Midbrain (tissue), 1 donor: ENCODE measurements at regions not wholly inside any gene's neighbourhood (a gene's known extent, or its start where the extent isn't known, plus 50 kb on each side); places are given as distances from the start of the nearest gene placed in this dataset.

ENCODE experiments used
- DNase-seq: peaks from one replicate; lab custom pipeline; 2025; lab: John Stamatoyannopoulos, UW

DNA sequence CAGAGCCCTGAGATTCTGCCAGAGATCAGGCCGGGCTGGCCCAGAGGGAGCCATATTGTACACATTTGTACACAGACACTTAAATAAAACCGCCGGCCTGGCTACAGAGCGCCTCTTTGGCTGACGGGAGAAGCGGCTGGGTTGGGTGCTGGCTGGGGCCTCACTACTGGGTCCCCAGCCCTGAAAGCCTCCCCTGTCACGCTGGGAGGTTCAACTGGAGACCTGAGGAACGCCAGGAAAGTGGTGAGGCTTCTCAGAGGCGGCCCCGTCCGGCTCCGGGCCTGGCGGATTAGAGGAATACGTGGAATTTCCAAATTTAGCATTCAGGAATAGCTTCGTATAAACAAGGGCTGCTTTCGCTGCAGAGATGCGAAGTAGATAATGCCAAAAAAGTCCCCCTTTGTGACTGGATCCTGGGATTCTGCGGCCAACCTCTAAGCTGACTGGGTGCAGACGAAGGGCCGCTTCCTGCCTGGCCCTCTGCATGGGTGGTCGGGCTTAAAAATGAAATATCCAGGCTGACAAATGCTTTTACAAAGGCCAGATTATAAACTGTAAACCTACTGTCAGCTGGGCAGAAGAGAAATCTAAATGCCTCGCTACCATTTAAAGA lies 252.4 kb downstream of the IRF8 start:
- no peak for DNase-seq

- DNase-seq, result no peak
These were observed 257.2 kb downstream of the IRF8 start for GRCh38 chr16:86156155-86156554.

DNA sequence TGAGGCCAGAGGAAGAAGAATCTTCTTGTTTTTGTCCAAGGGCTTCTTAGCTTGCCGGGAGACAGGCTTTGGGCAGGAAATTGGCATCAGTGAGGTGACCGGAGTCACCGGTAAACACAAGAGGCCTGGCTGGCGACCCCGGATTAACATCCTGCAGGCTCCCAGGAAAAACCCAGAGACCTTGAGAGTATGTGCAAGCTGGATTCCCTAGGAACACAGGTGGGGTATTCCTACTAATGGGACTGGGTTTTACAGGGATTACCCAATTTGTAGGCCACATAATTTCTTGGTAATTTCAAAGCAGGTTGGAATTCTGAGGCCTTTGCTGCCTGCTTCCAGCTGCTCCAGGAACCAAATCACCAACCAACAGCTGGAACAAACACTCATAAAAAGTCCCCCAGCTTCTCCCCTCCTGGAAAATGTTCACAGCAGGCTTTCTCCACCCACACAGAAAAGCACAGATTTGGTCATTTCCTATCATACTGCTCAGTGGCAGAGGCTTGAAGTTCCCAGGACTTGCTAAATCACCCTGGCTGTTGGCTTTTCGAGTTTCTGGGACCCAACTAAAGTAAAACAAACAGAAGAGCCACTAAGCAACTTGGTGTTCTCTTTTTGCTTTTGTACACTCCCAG lies 258.8 kb downstream of the IRF8 start:
- DNase-seq, result no peak

DNA sequence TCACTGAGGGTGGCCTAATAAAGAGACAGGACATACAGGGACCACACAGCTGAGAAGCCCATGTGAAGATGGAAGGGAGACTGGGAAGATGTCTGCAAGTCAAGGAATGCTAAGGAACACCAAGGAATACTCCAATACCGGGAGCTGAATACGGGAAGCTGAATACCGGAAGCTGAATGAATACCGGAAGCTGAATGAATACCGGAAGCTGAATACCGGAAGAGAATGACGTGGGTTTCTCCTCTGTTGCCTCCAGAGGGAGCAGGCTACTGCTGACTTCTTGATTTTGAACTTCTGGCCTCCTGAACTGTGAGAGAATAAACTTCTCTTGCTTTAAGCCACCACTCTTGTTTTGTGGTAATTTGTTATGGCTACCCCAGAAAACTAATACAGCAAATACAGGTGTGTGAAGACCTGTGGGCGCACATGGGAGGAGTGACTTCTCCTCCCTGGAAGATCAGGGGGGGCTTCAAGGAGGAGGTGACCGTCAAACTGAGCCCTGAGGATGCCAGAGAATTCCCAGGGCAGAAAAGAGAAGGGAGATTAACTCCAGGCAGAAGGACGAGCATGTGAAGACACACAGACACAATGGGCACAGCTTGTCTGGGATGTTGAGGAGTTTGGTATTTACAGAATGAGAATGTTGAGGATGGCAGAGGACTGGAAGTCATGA lies 259.9 kb downstream of the IRF8 start:
- no peak for DNase-seq

DNA sequence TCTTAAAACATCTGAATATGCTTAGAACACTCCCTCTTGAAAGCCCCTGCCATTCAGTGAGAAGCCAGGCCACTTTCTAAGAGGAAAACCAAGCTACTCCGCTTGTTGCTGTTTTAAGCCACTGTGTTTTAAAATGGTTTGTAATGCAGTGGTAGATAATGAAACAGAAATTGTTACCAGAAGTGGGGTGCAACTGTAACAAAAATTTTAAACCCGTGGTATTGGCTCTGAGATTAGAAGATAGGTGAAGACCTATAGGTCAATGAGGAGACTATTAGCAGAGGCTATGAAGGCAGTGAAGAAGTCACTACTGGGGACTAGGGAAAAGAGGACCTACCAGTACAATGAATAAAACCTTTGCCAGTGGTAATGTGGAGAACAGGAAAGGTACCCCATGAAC lies 266.5 kb downstream of the IRF8 start:
- DNase-seq, result no peak

DNA sequence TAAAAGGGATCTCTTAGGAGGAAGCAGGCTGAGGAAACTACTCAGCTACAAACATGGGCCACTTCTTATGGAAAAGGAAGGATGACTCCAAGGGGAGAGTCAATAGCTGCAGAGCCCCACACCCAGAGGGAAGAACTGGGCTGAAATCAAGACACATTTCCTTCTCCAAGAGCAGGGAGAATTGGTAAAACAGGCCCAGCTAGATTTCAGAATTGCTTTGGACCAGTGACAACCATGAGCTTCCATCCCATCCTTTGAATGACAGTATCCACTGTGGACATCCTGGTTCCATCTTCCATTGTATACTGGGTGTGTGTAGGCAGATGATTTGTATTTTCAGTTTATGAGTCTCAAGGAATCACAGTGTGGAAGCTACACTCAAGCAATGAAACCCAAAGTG lies 267.5 kb downstream of the IRF8 start:
- no peak for DNase-seq

DNA sequence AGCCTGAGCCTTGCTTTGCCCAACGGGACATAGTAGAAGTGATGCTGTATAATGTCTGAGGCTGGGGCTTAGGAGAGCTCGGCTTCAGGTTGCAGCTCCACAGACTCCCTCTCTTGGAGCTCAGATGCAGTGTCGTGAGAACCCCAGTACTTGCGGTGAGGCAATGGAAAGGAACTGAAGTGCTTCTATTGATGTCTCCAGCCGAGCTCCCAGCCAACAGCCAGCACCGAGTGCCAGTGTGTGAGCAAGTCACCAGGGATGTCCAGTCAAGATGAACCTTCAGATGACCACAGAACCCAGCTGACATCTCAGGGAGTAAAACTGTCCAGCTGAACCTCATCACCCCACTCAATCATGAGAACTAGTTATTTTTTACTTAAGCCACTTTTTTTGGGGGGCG lies 268.1 kb downstream of the IRF8 start:
- DNase-seq, result no peak

GRCh38 chr16:86170720-86171119 lies 271.8 kb downstream of the IRF8 start:
- DNase-seq, result no peak

- DNase-seq, result no peak
These were observed 272.4 kb downstream of the IRF8 start for GRCh38 chr16:86171329-86171728.

GRCh38 chr16:86175816-86176215 lies 276.9 kb downstream of the IRF8 start:
- no peak for DNase-seq

- DNase-seq, result no peak
These were observed 277.5 kb downstream of the IRF8 start for GRCh38 chr16:86176462-86176861.

DNA sequence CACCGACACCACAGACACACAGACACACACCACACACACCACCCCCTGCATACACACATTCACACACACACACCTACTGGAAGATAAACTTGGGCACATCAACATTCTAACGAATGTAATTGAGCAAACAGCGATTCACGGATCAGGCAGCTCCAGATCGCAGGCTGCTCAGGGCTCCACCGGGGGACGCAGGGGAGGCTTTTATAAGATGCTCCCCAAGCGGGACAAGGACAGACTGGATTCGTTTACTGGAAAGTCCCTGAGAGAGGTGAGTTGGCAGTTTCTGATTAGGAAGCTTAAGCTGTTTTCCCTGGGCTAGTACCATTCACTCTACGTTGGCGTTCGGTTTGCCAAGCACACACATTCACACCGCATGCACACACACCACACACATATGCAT lies 281.3 kb downstream of the IRF8 start:
- DNase-seq, result no peak

GRCh38 chr16:86180780-86181179 lies 281.8 kb downstream of the IRF8 start:
- no peak for DNase-seq

DNA sequence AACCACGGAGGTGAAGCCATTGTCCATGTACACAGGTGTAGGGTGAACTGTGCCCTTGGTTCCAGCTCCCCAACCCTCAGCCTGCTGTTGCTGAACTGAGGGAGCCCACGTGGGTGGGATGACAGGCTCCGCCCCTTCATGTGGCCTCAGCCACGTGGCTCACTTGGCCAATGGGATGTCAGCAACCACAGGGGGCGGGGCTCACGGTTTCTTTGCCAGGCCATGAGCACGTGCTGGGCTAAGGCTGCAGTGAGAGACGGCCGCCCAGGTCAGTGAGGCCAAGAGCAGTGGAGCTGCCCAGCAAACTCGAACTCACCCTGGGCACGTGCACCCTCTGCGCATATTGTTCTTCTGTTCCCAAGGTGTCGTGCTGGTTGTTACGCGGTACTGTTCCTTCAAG lies 282.6 kb downstream of the IRF8 start:
- DNase-seq, result no peak

DNA sequence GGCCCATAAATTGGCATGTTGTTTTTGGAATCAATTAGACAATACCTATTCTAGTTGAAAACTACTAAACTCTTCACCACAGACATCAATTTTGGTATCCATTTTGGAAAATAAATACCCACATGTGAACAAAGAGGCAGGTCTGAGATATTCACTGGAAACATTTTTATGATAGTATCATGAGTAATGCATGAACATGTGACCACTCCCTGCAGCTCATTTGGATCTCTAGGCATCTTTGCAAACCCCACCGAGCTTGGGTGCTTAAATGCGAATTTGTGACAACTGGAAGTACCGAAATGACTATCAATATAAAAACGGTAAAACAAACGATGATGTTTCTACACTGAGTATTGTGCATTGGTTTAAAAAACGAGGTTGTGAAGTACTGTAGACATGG lies 285.2 kb downstream of the IRF8 start:
- no peak for DNase-seq

DNA sequence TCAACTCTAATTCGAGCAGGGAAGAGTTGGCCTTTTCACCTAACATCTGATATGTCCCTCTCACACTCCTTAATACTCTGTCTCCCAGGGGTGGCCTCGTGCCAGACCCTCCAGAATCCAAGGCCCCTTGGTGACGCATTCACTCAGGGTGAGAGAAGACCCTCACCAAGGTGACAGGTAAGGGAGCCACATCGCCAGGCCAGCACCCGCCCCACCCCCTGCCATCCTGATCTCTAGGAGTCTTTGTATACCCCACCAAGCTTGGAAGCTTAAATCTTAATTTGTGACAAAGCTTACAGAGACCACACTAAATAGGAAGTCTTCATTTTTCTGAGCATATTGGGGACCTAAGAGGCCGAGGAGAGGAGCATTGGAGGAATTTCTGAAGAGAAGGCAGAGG lies 286.1 kb downstream of the IRF8 start:
- no peak for DNase-seq

- DNase-seq, result no peak
These were observed 287.4 kb downstream of the IRF8 start for GRCh38 chr16:86186313-86186712.

- DNase-seq, result no peak
These were observed 291.0 kb downstream of the IRF8 start for GRCh38 chr16:86189934-86190333.

DNA sequence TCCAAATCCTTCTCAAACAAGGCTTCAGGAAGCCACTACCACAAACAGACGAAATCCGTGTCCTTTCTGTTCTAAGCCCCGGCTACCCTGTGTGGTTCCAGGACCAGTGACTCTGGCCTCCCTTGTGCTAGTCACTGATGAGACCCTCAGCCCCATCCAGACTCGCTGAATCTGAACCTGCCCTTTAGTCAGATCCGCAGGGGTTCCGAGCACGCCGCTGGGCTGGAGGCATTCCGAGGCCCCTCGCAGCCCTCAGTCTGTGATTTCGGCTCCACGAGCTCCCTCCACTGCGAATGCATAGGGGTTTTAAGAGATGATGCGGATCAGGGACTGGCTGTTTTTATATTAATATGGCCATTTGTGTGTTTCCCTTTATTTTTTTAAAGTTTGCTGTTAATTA lies 292.7 kb downstream of the IRF8 start:
- DNase-seq, result no peak

DNA sequence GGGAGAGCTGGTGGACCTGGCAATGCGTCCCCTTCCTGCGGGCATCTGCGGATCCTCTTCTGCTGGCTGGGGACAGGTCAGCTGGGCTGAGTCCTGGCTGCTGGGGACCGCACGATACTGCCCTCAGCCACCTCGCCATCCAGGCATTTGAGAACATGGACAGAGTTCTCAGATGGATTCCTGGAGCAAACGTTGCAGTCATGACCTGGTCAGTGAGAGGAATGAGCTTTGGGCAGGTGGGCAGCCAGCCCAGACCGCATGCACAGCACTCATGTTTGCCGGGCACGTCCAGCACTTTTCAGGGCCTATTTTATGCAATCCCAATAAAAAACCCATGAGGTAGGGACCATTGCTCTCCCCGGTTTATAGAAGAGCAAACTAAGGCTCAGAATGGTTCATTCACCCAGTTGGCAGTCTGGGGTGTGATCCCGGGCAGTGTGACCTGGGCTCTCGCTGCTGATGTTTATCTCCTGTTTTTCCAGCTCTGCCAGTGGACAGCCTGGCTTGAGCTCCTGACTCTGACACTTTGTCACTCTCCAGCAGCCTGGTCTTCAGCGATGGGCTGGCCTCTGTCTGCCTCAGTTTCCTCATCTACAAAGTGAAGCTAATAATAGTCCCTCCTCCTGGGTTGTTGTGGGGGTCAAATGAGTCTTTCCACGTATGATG lies 294.7 kb downstream of the IRF8 start:
- DNase-seq, result no peak

DNA sequence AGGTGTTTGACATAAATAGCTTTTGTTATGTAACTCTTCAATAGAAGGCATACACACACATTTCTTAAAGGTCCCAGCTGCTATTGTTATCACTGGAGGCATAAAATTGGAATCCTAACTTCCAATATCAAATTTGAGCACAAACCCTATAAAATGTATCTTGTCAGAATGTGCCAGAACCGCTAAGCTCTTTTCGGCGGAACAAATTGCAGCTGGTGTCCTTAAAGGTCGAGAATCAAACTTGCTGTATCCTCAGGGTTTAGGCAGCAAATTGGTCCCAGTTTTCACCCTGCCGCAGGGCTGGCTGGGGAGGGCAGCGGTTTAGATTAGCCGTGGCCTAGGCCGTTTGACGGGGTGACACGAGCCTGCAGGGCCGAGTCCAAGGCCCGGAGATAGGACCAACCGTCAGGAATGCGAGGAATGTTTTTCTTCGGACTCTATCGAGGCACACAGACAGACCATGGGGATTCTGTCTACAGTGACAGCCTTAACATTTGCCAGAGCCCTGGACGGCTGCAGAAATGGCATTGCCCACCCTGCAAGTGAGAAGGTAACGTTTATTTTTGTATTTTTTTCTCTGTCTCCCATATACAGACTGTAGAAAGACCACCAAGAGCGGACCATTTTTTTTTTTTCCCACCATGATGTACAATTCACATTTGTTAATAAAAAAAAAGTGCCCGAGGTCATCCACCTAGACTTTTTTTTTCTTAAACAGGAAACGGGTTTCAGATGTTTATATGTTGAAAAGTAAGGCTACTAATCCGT lies 297.1 kb downstream of the IRF8 start:
- DNase-seq, result no peak

GRCh38 chr16:86196687-86197391 lies 297.9 kb downstream of the IRF8 start:
- DNase-seq, result no peak
